Peyer's patch (tissue), 4 donors: ENCODE measurements at regions not wholly inside any gene's neighbourhood (a gene's known extent, or its start where the extent isn't known, plus 50 kb on each side); places are given as distances from the start of the nearest gene placed in this dataset.

Experiments used
- POLR2A ChIP-seq, 2 donors: fragments of 450-650 bp; IDR thresholded peaks; one replicate each; pipeline ENCODE4 v1.5.1; 2017; ENCODE audit warnings: antibody characterized with exemption in 2 of 2, mild to moderate bottlenecking in 2 of 2, moderate library complexity in 2 of 2
- TF ChIP-seq, protein P1 (sequence below), 6 experiments: fragments of 450-650 bp in 4 of 6; fragments of 200-600 bp in 2 of 6; sonication (generic) in 1 of 6; IDR thresholded peaks; one replicate each; pipeline ENCODE4 v1.5.1; 2017 to 2019; ENCODE audit warnings: antibody characterized with exemption in 6 of 6, mild to moderate bottlenecking in 3 of 6, moderate library complexity in 1 of 6

DNA sequence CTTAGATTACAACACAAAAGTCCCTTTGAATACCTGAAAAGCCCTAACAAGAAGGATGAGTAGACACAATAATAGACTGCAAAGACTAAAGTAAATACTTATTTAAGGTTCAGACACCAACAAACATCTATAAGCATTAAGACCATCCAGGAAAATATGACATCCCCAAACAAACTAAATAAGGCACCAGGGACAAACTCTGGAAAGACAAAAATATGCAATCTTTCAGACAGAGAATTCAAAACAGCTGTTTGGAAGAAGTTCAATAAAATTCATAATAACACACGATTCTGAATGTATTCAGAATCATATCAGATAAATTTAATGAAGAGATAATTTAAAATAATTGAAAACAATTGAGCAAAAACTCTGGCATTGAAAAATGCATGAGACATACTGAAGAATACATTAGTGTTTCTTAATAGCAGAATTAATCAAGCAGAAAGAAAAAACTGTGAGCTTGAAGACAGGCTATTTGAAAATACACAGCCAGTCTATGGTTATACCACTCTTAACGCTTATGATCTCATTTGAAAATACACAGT lies 1388.8 kb downstream of the DSC3 start:
- TF ChIP-seq, protein P1, sequence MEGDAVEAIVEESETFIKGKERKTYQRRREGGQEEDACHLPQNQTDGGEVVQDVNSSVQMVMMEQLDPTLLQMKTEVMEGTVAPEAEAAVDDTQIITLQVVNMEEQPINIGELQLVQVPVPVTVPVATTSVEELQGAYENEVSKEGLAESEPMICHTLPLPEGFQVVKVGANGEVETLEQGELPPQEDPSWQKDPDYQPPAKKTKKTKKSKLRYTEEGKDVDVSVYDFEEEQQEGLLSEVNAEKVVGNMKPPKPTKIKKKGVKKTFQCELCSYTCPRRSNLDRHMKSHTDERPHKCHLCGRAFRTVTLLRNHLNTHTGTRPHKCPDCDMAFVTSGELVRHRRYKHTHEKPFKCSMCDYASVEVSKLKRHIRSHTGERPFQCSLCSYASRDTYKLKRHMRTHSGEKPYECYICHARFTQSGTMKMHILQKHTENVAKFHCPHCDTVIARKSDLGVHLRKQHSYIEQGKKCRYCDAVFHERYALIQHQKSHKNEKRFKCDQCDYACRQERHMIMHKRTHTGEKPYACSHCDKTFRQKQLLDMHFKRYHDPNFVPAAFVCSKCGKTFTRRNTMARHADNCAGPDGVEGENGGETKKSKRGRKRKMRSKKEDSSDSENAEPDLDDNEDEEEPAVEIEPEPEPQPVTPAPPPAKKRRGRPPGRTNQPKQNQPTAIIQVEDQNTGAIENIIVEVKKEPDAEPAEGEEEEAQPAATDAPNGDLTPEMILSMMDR (IDR thresholded peaks at IDR 0.05) = no peak
- no peak for TF ChIP-seq POLR2A (IDR thresholded peaks at IDR 0.05)
